ENCODE measurements at regions not wholly inside any gene's neighbourhood (a gene's known extent, or its start where the extent isn't known, plus 50 kb on each side); places are given as distances from the start of the nearest gene placed in this dataset.

- Histone ChIP-seq H3K9me3 (replicated peaks; ENCODE audit: control insufficient read depth, insufficient read depth, low read length) (no peaks in the 10 kb centered on the region), H3K9ac (ENCODE audit: control insufficient read depth, insufficient read depth, low read length) (no peak overlapping the region), H3K27me3 (replicated peaks in 1 of 2; ENCODE audit: control insufficient read depth in 2 of 2, insufficient read depth in 2 of 2, low read length in 1 of 2) (no peaks in the 10 kb centered on the region), H3K4me1 (ENCODE audit: control insufficient read depth, insufficient read depth, low read length) (no peaks in the 10 kb centered on the region), H3K79me2 (ENCODE audit: control insufficient read depth, insufficient read depth, low read length) (no peaks in the 10 kb centered on the region), H4K20me1 (ENCODE audit: control insufficient read depth, insufficient read depth) (no peaks in the 10 kb centered on the region), H2AFZ (ENCODE audit: control insufficient read depth, low read depth, low read length) (no peak overlapping the region), H3K27ac (ENCODE audit: control insufficient read depth, insufficient read depth) (no peak overlapping the region), H3K4me2 (ENCODE audit: control insufficient read depth, insufficient read depth) (no peak overlapping the region), H3K4me3 (no peak overlapping the region), H3K36me3 (ENCODE audit: control insufficient read depth in 2 of 2, insufficient read depth in 2 of 2, low read length in 1 of 2) (no peaks in the 10 kb centered on the region)
- ChIA-PET SMC1A (ENCODE audit: uncharacterized antibody, unreplicated experiment) (interaction anchor here (1.0 kb wide), 1 partner anchor 11 kb away, joined by 3 read pairs; no protein-coding TSS in a partner anchor), CTCF (no interaction called here), RAD21 (ENCODE audit: unreplicated experiment) (no interaction called here), POLR2A (interaction anchor here (0.6 kb wide), 1 partner anchor 190 kb away, joined by 3 read pairs; no protein-coding TSS in a partner anchor)
- ATAC-seq (no peak), FAIRE-seq (no peak), DNase-seq (ENCODE audit: low read depth, low spot score) (no peak)
- no TSS peak for BruUV-seq (replicated peaks)
- no peak for TF ChIP-seq NFYA (IDR thresholded peaks at IDR 0.05; ENCODE audit: borderline replicate concordance, low read depth, low read length)
- no peak for TF ChIP-seq ATF7 (IDR thresholded peaks at IDR 0.05; ENCODE audit: low read depth)
- no peak for TF ChIP-seq TBL1XR1 (IDR thresholded peaks at IDR 0.05; ENCODE audit: low read depth, low read length)
- TF ChIP-seq EZH2 (IDR thresholded peaks at IDR 0.05; ENCODE audit: borderline replicate concordance, control insufficient read depth, low read depth, low read length), result no peak
- in situ Hi-C loops (cut with MboI), result no loop called here
- intact Hi-C loops (cut with micrococcal nuclease; ENCODE audit: unreplicated experiment), result no loop called here
- WGBS (ENCODE audit: insufficient coverage, insufficient replicate concordance, low lambda C conversion rate, missing lambda C conversion rate), result 12% methylated on average over 3 of the region's 3 CpGs
These were observed 119.5 kb upstream of the CHRDL1 start for GRCh38 chrX:110915111-110915510.

GRCh38 chrX:110914281-110914680 lies 118.7 kb upstream of the CHRDL1 start:
- intact Hi-C loops (cut with micrococcal nuclease; ENCODE audit: unreplicated experiment), result no loop called here
- ChIA-PET POLR2A (no interaction called here), CTCF (no interaction called here), RAD21 (ENCODE audit: unreplicated experiment) (no interaction called here), SMC1A (ENCODE audit: uncharacterized antibody, unreplicated experiment) (interaction anchor here (1.0 kb wide), 1 partner anchor 11 kb away, joined by 3 read pairs; no protein-coding TSS in a partner anchor)
- Histone ChIP-seq H3K9ac (ENCODE audit: control insufficient read depth, insufficient read depth, low read length) (no peak overlapping the region), H3K4me1 (ENCODE audit: control insufficient read depth, insufficient read depth, low read length) (no peaks in the 10 kb centered on the region), H3K27ac (ENCODE audit: control insufficient read depth, insufficient read depth) (no peak overlapping the region), H3K36me3 (ENCODE audit: control insufficient read depth in 2 of 2, insufficient read depth in 2 of 2, low read length in 1 of 2) (no peaks in the 10 kb centered on the region), H3K4me3 (no peak overlapping the region), H3K27me3 (replicated peaks in 1 of 2; ENCODE audit: control insufficient read depth in 2 of 2, insufficient read depth in 2 of 2, low read length in 1 of 2) (no peaks in the 10 kb centered on the region), H3K4me2 (ENCODE audit: control insufficient read depth, insufficient read depth) (no peak overlapping the region), H2AFZ (ENCODE audit: control insufficient read depth, low read depth, low read length) (no peak overlapping the region), H3K9me3 (replicated peaks; ENCODE audit: control insufficient read depth, insufficient read depth, low read length) (no peaks in the 10 kb centered on the region), H3K79me2 (ENCODE audit: control insufficient read depth, insufficient read depth, low read length) (no peaks in the 10 kb centered on the region), H4K20me1 (ENCODE audit: control insufficient read depth, insufficient read depth) (no peaks in the 10 kb centered on the region)
- FAIRE-seq, result no peak
- 69% methylated on average over 1 of the region's 1 CpG for whole genome bisulfite sequencing (ENCODE audit: insufficient coverage, insufficient replicate concordance, low lambda C conversion rate, missing lambda C conversion rate)
- no peak for ATAC-seq
- DNase-seq (ENCODE audit: low read depth, low spot score), result no peak
- no TSS peak for BruUV-seq (replicated peaks)
- in situ Hi-C loops (cut with MboI), result no loop called here
- TF ChIP-seq SPI1 (IDR thresholded peaks at IDR 0.05; ENCODE audit: borderline replicate concordance, insufficient read depth, low read depth, low read length) (no peak), HDAC6 (IDR thresholded peaks at IDR 0.05; ENCODE audit: unreplicated experiment) (no peak), SMAD1 (IDR thresholded peaks at IDR 0.05; ENCODE audit: low read depth, partially characterized antibody) (no peak), MEF2B (IDR thresholded peaks at IDR 0.05; ENCODE audit: partially characterized antibody, poor library complexity, severe bottlenecking) (no peak), MXI1 (IDR thresholded peaks at IDR 0.05; ENCODE audit: low read depth, low read length) (no peak), BCL11A (IDR thresholded peaks at IDR 0.05; ENCODE audit: low read depth, low read length) (no peak), ZBTB40 (IDR thresholded peaks at IDR 0.05; ENCODE audit: borderline replicate concordance) (no peak), ESRRA (IDR thresholded peaks at IDR 0.05; ENCODE audit: low read length) (no peak), MTA2 (IDR thresholded peaks at IDR 0.05; ENCODE audit: low read depth) (no peak), SREBF2 (IDR thresholded peaks at IDR 0.05; ENCODE audit: low read length) (no peak), NRF1 (conservative IDR thresholded peaks at IDR 0.05; ENCODE audit: low read depth, low read length) (no peak)
